ENCODE measurements at regions not wholly inside any gene's neighbourhood (a gene's known extent, or its start where the extent isn't known, plus 50 kb on each side); places are given as distances from the start of the nearest gene placed in this dataset.
"Not testable (repeated sequence)": the region's sequence is repeated elsewhere in the genome, so short reads cannot be mapped to it uniquely, and the experiment has no call there.

GRCh38 chr3:153385343-153385742 is 223.3 kb downstream of the RAP2B start:
- DNase-seq, result no peak

GRCh38 chr3:153392363-153392762 is 230.3 kb downstream of the RAP2B start:
- DNase-seq, result no peak

GRCh38 chr3:153394017-153394416 is 232.0 kb downstream of the RAP2B start:
- DNase-seq, result no peak

GRCh38 chr3:153396581-153396980 is 234.6 kb downstream of the RAP2B start:
- no peak for DNase-seq

GRCh38 chr3:153397794-153398193 is 235.8 kb downstream of the RAP2B start:
- DNase-seq, result no peak

GRCh38 chr3:153399636-153400035 is 237.6 kb downstream of the RAP2B start:
- DNase-seq, result no peak

GRCh38 chr3:153400641-153401040 is 238.6 kb downstream of the RAP2B start:
- DNase-seq, result no peak

GRCh38 chr3:153404157-153404556 is 242.1 kb downstream of the RAP2B start:
- DNase-seq, result no peak

- DNase-seq, result not testable (repeated sequence)
These were observed 243.3 kb downstream of the RAP2B start for GRCh38 chr3:153405320-153405719.

GRCh38 chr3:153410517-153410916 is 248.5 kb downstream of the RAP2B start:
- DNase-seq, result no peak

GRCh38 chr3:153414982-153415381 is 253.0 kb downstream of the RAP2B start:
- no peak for DNase-seq

- DNase-seq, result no peak
These were observed 260.3 kb downstream of the RAP2B start for GRCh38 chr3:153422314-153422713.

GRCh38 chr3:153423820-153424219 is 261.8 kb downstream of the RAP2B start:
- not testable (repeated sequence) for DNase-seq

- no peak for DNase-seq
These were observed 264.3 kb downstream of the RAP2B start for GRCh38 chr3:153426344-153426743.

- DNase-seq, result no peak
These were observed 264.8 kb downstream of the RAP2B start for GRCh38 chr3:153426803-153427202.

- no peak for DNase-seq
These were observed 267.8 kb downstream of the RAP2B start for GRCh38 chr3:153429821-153430220.

- no peak for DNase-seq
These were observed 269.1 kb downstream of the RAP2B start for GRCh38 chr3:153431076-153431475.

GRCh38 chr3:153437666-153438065 is 275.6 kb downstream of the RAP2B start:
- DNase-seq, result no peak

GRCh38 chr3:153438271-153438670 is 276.2 kb downstream of the RAP2B start:
- DNase-seq, result no peak

GRCh38 chr3:153439780-153440179 is 277.8 kb downstream of the RAP2B start:
- no peak for DNase-seq

GRCh38 chr3:153440311-153440710 is 278.3 kb downstream of the RAP2B start:
- DNase-seq, result no peak

- no peak for DNase-seq
These were observed 280.4 kb downstream of the RAP2B start for GRCh38 chr3:153442386-153442785.

- no peak for DNase-seq
These were observed 280.9 kb downstream of the RAP2B start for GRCh38 chr3:153442799-153443487.

- peak; percentile 21 for DNase-seq
These were observed 281.9 kb downstream of the RAP2B start for GRCh38 chr3:153443961-153444360.

GRCh38 chr3:153445817-153446216 is 283.8 kb downstream of the RAP2B start:
- no peak for DNase-seq
